Spinal cord (tissue), 9 donors: ENCODE measurements at regions not wholly inside any gene's neighbourhood (a gene's known extent, or its start where the extent isn't known, plus 50 kb on each side); places are given as distances from the start of the nearest gene placed in this dataset.

ENCODE experiments used
- DNase-seq, 6 donors: peaks; one replicate each; pipeline versions ENCODE4 v3.0.0 to v3.0.0-alpha.2; 2013 to 2015; ENCODE audit warnings: low spot score in 6 of 6, low read depth in 4 of 6
- H3K27ac ChIP-seq: one replicate; pipeline ENCODE4 v1.5.1; 2013; ENCODE audit warnings: low read depth, low read length, control low read depth
- H3K27me3 ChIP-seq: one replicate; pipeline ENCODE4 v1.6.1; 2013; ENCODE audit warnings: low read length; ENCODE audit not compliant: control insufficient read depth, insufficient read depth
- H3K36me3 ChIP-seq: one replicate; pipeline ENCODE4 v1.6.1; 2013; ENCODE audit warnings: low read length; ENCODE audit not compliant: control insufficient read depth, insufficient read depth
- H3K4me1 ChIP-seq: one replicate; pipeline ENCODE4 v1.6.1; 2013; ENCODE audit warnings: low read length; ENCODE audit not compliant: control insufficient read depth, insufficient read depth
- H3K4me3 ChIP-seq: one replicate; pipeline ENCODE4 v1.5.1; 2013; ENCODE audit warnings: low read depth, low read length, control low read depth
- H3K9me3 ChIP-seq: one replicate; pipeline ENCODE4 v1.6.1; 2013; ENCODE audit warnings: low read length; ENCODE audit not compliant: control insufficient read depth, insufficient read depth
- WGBS: methylation state at CpG from one replicate; pipeline ENCODE4 v1.1.5; 2013; ENCODE audit warnings: missing lambda C conversion rate; ENCODE audit not compliant: insufficient coverage; 5-methylcytosine and 5-hydroxymethylcytosine counted together
- donor health status: healthy.

- Histone ChIP-seq H3K4me3 (no peak overlapping the region), H3K4me1 (peaks cover 7% of the 10 kb centered on the region), H3K9me3 (no peaks in the 10 kb centered on the region), H3K27me3 (no peaks in the 10 kb centered on the region), H3K27ac (no peak overlapping the region), H3K36me3 (no peaks in the 10 kb centered on the region)
- no peak for DNase-seq
- WGBS, result 87% methylated on average over 4 of the region's 7 CpGs
Observed at GRCh38 chr9:84054341-84055010, 73.9 kb downstream of the RMI1 start.

GRCh38 chr9:84057662-84058061, 77.1 kb downstream of the RMI1 start:
- H3K27ac ChIP-seq, result no peak overlapping the region
- no peaks in the 10 kb centered on the region for H3K36me3 ChIP-seq
- H3K4me1 ChIP-seq, result peaks cover 10% of the 10 kb centered on the region
- 100% methylated on average over 1 of the region's 4 CpGs for WGBS
- no peak overlapping the region for H3K4me3 ChIP-seq
- DNase-seq, result no peak
- H3K9me3 ChIP-seq, result no peaks in the 10 kb centered on the region
- H3K27me3 ChIP-seq, result no peaks in the 10 kb centered on the region

GRCh38 chr9:84059936-84060335, 79.3 kb downstream of the RMI1 start:
- Histone ChIP-seq H3K9me3 (no peaks in the 10 kb centered on the region), H3K4me1 (peaks cover 10% of the 10 kb centered on the region), H3K36me3 (no peaks in the 10 kb centered on the region), H3K27ac (no peak overlapping the region), H3K4me3 (no peak overlapping the region), H3K27me3 (no peaks in the 10 kb centered on the region)
- DNase-seq, result no peak
- WGBS, result no CpG with 5 or more reads among the region's 1 CpG

- Histone ChIP-seq H3K9me3 (no peaks in the 10 kb centered on the region), H3K36me3 (no peaks in the 10 kb centered on the region), H3K27ac (no peak overlapping the region), H3K4me3 (no peak overlapping the region), H3K27me3 (no peaks in the 10 kb centered on the region), H3K4me1 (peaks cover 3% of the 10 kb centered on the region)
- WGBS, result 27% methylated on average over 3 of the region's 5 CpGs
- DNase-seq, result peak in 2 of 6 donors; percentile 5 to 72
Observed at GRCh38 chr9:84061613-84062193, 81.1 kb downstream of the RMI1 start.

- no peak for DNase-seq
- Histone ChIP-seq H3K4me3 (no peak overlapping the region), H3K36me3 (no peaks in the 10 kb centered on the region), H3K27ac (no peak overlapping the region), H3K4me1 (peaks cover 3% of the 10 kb centered on the region), H3K27me3 (no peaks in the 10 kb centered on the region), H3K9me3 (no peaks in the 10 kb centered on the region)
- WGBS, result 100% methylated on average over 1 of the region's 1 CpG
Observed at GRCh38 chr9:84062538-84062937, 81.9 kb downstream of the RMI1 start.

GRCh38 chr9:84067821-84068220, 87.2 kb downstream of the RMI1 start:
- H3K9me3 ChIP-seq, result no peaks in the 10 kb centered on the region
- H3K27me3 ChIP-seq, result no peaks in the 10 kb centered on the region
- H3K27ac ChIP-seq, result no peak overlapping the region
- no CpG with 5 or more reads among the region's 2 CpGs for WGBS
- peak in 1 of 6 donors; percentile 58 for DNase-seq
- H3K4me1 ChIP-seq, result no peaks in the 10 kb centered on the region
- H3K36me3 ChIP-seq, result no peaks in the 10 kb centered on the region
- no peak overlapping the region for H3K4me3 ChIP-seq

DNA sequence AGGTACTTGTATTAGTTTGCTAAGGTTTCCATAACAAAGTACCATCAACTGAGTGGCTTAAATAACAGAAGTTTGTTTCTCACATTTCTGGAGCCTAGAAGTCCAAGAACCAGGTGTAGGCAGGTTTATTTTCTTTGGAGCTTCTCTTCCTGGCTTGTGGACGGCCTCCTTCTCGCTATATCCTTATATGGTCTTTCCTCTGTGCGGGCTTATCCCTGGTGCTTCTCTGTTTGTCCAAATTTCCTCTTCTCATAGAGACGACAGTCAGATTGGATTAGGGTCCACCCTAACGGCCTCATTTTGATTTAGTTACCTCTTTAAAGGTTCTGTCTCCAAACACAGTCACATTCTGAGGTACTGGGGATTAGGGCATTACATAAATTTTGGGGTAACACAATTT, 88.3 kb downstream of the RMI1 start:
- Histone ChIP-seq H3K9me3 (no peaks in the 10 kb centered on the region), H3K4me3 (no peak overlapping the region), H3K36me3 (no peaks in the 10 kb centered on the region), H3K27me3 (no peaks in the 10 kb centered on the region), H3K27ac (no peak overlapping the region), H3K4me1 (no peaks in the 10 kb centered on the region)
- no peak for DNase-seq
- WGBS, result 97% methylated on average over 3 of the region's 5 CpGs

DNA sequence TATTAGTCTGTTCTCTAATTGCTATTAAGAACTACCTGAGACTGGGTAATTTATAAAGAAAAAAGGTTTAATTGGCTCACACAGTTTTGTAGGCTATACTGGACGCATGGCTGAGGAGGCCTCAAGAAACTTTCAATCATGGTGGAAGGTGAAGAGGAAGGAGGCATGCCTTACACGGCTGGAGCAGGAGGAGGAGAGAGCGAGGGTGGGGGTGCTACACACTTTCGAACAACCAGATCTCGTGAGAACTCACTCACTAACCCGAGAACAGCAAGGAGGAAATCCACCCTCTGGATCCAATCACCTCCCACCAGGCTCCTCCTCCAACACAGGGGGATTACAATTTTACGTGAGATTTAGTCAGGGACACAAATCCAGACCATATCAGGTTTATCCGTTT, 90.0 kb downstream of the RMI1 start:
- no peak for DNase-seq
- 77% methylated on average over 6 of the region's 8 CpGs for WGBS
- Histone ChIP-seq H3K4me3 (no peak overlapping the region), H3K27me3 (no peaks in the 10 kb centered on the region), H3K27ac (no peak overlapping the region), H3K36me3 (no peaks in the 10 kb centered on the region), H3K4me1 (no peaks in the 10 kb centered on the region), H3K9me3 (no peaks in the 10 kb centered on the region)

DNA sequence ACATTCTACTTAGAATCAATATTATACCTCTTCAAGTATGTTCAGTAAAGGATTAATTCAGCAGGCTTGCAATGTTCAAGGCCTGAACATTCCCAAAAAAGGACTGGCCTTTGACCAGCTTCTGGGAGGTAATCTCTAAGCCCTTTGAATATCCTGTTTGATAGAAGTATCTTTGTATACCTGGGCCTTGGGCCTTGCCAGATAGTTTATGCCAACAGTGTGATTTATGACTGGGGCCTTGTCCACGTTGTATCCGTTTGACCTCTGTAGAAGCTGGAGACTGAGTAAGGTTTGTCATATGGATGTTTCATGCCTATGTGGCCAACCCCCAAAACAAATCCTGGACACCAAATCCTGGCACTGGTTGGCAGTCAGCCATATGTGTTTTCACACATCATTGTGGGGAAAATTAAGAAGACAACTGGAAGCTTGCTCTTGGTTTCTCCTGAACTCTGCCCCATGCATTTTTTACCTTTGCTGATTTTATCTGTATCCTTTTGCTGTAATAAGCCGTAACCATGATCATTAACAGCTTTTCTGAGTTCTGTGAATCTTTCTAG, 92.1 kb downstream of the RMI1 start:
- no peaks in the 10 kb centered on the region for H3K4me1 ChIP-seq
- H3K9me3 ChIP-seq, result no peaks in the 10 kb centered on the region
- H3K27me3 ChIP-seq, result no peaks in the 10 kb centered on the region
- WGBS, result 80% methylated on average over 1 of the region's 3 CpGs
- no peak for DNase-seq
- no peak overlapping the region for H3K27ac ChIP-seq
- no peak overlapping the region for H3K4me3 ChIP-seq
- H3K36me3 ChIP-seq, result no peaks in the 10 kb centered on the region

DNA sequence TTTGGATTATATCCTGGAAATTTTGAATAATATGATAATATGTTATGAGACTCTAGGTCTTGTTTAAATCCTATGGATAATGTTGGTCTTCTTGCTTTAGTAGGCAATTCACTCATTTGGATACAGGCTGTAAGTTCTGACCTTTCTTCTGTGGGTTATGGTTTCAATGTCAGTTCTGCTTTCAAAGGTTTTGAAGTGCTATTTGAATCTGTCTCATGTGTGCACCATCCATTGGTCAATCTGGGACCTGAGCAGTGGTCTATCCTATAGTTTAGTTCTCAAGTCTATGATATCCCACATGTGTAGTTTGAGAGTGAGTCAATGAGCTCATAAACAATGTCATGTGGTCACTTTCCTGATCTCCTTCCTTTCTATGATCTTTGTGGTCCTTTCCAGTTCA, 94.4 kb downstream of the RMI1 start:
- no peaks in the 10 kb centered on the region for H3K4me1 ChIP-seq
- H3K9me3 ChIP-seq, result no peaks in the 10 kb centered on the region
- H3K27ac ChIP-seq, result no peak overlapping the region
- DNase-seq, result no peak
- no peaks in the 10 kb centered on the region for H3K27me3 ChIP-seq
- H3K4me3 ChIP-seq, result no peak overlapping the region
- no peaks in the 10 kb centered on the region for H3K36me3 ChIP-seq
